Thyroid gland (tissue), 4 donors: ENCODE measurements at regions not wholly inside any gene's neighbourhood (a gene's known extent, or its start where the extent isn't known, plus 50 kb on each side); places are given as distances from the start of the nearest gene placed in this dataset.

Experiments
- DNase-seq, 2 donors: peaks; one replicate each; pipeline ENCODE4 v3.0.0-alpha.2; 2019
- H3K27ac ChIP-seq, 3 donors: fragments of 200-600 bp; sonication (generic); 1 replicate in 2 of 3; 2 replicates in 1 of 3; pipeline ENCODE4 v1.5.1; 2016 to 2019; ENCODE audit warnings: mild to moderate bottlenecking in 1 of 3, moderate library complexity in 1 of 3
- H3K27me3 ChIP-seq: fragments of 200-600 bp; sonication (generic); one replicate; pipeline ENCODE4 v1.5.1; 2019
- H3K36me3 ChIP-seq, 2 donors: fragments of 200-600 bp; sonication (generic); one replicate each; pipeline ENCODE4 v1.5.1; 2016 to 2019
- H3K4me1 ChIP-seq, 2 donors: fragments of 200-600 bp; sonication (generic); one replicate each; pipeline ENCODE4 v1.5.1; 2017 to 2019
- H3K4me3 ChIP-seq, 3 donors: fragments of 200-600 bp; sonication (generic); replicated peaks in 1 of 3; 1 replicate in 2 of 3; 2 replicates in 1 of 3; pipeline ENCODE4 v1.5.1; 2016; ENCODE audit warnings: mild to moderate bottlenecking in 1 of 3
- H3K9me3 ChIP-seq: fragments of 200-600 bp; sonication (generic); one replicate; pipeline ENCODE4 v1.5.1; 2017
- CTCF ChIP-seq, 6 experiments: fragments of 200-600 bp in 3 of 6; fragments of 450-650 bp in 3 of 6; sonication (generic) in 3 of 6; IDR thresholded peaks; one replicate each; pipeline ENCODE4 v1.5.1; 2016 to 2019; ENCODE audit warnings: antibody characterized with exemption in 6 of 6, mild to moderate bottlenecking in 2 of 6, inconsistent platforms in 1 of 6, moderate library complexity in 1 of 6
- POLR2A ChIP-seq, 2 donors: fragments of 450-650 bp; IDR thresholded peaks; one replicate each; pipeline ENCODE4 v1.6.1; 2017; ENCODE audit warnings: antibody characterized with exemption in 2 of 2, mild to moderate bottlenecking in 2 of 2, moderate library complexity in 1 of 2
- WGBS, 2 donors: methylation state at CpG; one replicate each; pipeline ENCODE4 v1.1.5; 2017; 5-methylcytosine and 5-hydroxymethylcytosine counted together
- intact Hi-C: fragments of 100-400 bp; cut with DNase I; formaldehyde crosslinking; loops from one replicate; pipeline ENCODE4 v1.15.1; 2023

DNA sequence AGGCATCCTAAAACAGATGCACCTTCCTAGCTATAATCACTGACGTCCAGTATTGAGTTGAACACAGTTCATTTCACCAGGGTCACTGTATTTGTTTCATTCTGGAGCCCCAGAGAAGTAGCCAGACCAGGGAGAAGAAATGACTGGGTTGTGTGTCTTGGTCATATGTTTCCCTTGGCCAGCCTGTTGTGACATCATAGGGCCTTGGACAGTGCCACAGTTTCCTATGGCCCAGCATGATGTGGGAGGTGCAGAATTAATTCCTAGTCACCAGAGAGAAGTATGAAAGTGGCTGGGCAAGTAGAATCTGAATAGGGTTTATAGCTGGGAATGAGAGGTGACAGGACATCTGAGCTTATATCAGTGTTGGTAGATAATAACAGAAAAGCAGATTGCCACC, 84.0 kb upstream of the ZBED5 start:
- H3K36me3 ChIP-seq = no peaks in the 10 kb centered on the region
- intact Hi-C loops = no loop called here
- TF ChIP-seq CTCF (IDR thresholded peaks at IDR 0.05) (no peak), POLR2A (IDR thresholded peaks at IDR 0.05) (no peak)
- H3K9me3 ChIP-seq = no peaks in the 10 kb centered on the region
- DNase-seq = no peak
- H3K4me3 ChIP-seq = no peak overlapping the region
- WGBS, 2 donors = 93 to 96% methylated on average over 1 of the region's 1 CpG
- H3K4me1 ChIP-seq = peaks cover 0 to 12% of the 10 kb centered on the region in 2 donors
- H3K27ac ChIP-seq = peak overlapping the region; percentile 24 to 44 (median 37)
- H3K27me3 ChIP-seq = no peaks in the 10 kb centered on the region

DNA sequence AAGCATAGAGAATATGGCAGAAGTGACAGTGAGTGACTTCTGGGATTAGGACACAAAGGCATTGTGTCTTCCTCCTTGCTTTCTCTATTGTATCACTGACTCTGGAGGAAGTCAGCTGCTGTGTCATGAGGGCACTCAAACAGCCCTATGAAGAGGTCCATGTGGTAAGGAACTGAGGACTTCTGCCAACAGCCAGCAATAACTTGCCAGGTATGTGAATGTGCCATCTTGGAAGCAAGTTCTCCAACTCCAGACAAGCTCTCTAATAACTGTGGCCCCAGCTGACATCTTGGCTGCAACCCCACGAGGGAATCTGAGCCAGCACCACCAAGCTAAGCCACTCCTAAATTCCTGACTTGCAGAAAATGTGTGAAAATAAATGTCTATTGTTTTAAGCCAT, 83.6 kb upstream of the ZBED5 start:
- H3K27me3 ChIP-seq = no peaks in the 10 kb centered on the region
- no peaks in the 10 kb centered on the region for H3K9me3 ChIP-seq
- TF ChIP-seq POLR2A (IDR thresholded peaks at IDR 0.05) (peak in 1 of 2 donors; percentile 22), CTCF (IDR thresholded peaks at IDR 0.05) (no peak)
- no peaks in the 10 kb centered on the region for H3K36me3 ChIP-seq
- H3K4me3 ChIP-seq = no peak overlapping the region
- peak; percentile 72 to 79 for DNase-seq
- WGBS, 2 donors = 7 to 10% methylated on average over 1 of the region's 1 CpG
- H3K27ac ChIP-seq = peak overlapping the region; percentile 24 to 44 (median 37)
- H3K4me1 ChIP-seq = peaks cover 0 to 12% of the 10 kb centered on the region in 2 donors
- intact Hi-C loops = no loop called here

GRCh38 chr11:10938650-10939387, 81.0 kb upstream of the ZBED5 start:
- Histone ChIP-seq H3K9me3 (no peaks in the 10 kb centered on the region), H3K4me3 (no peak overlapping the region), H3K4me1 (peaks cover 4 to 15% of the 10 kb centered on the region in 2 donors), H3K36me3 (no peaks in the 10 kb centered on the region), H3K27ac (no peak overlapping the region), H3K27me3 (no peaks in the 10 kb centered on the region)
- intact Hi-C loops = loop anchor here (10.0 kb wide), 1 partner anchor 144 kb away; no protein-coding TSS in a partner anchor
- WGBS, 2 donors = 91 to 92% methylated on average over 5 of the region's 5 CpGs
- TF ChIP-seq POLR2A (IDR thresholded peaks at IDR 0.05) (no peak), CTCF (IDR thresholded peaks at IDR 0.05) (no peak)
- no peak for DNase-seq

GRCh38 chr11:10938231-10938630, 80.4 kb upstream of the ZBED5 start:
- H3K4me3 ChIP-seq = no peak overlapping the region
- no peaks in the 10 kb centered on the region for H3K9me3 ChIP-seq
- intact Hi-C loops = loop anchor here (10.0 kb wide), 1 partner anchor 143 kb away; no protein-coding TSS in a partner anchor
- TF ChIP-seq POLR2A (IDR thresholded peaks at IDR 0.05) (no peak), CTCF (IDR thresholded peaks at IDR 0.05) (no peak)
- no peaks in the 10 kb centered on the region for H3K27me3 ChIP-seq
- no peak overlapping the region for H3K27ac ChIP-seq
- peaks cover 4 to 15% of the 10 kb centered on the region in 2 donors for H3K4me1 ChIP-seq
- H3K36me3 ChIP-seq = no peaks in the 10 kb centered on the region
- DNase-seq = no peak
- 92 to 96% methylated on average over 5 of the region's 5 CpGs for WGBS, 2 donors

- Histone ChIP-seq H3K27ac (no peak overlapping the region), H3K4me1 (peaks cover 4 to 16% of the 10 kb centered on the region in 2 donors), H3K9me3 (no peaks in the 10 kb centered on the region), H3K36me3 (no peaks in the 10 kb centered on the region), H3K4me3 (no peak overlapping the region), H3K27me3 (no peaks in the 10 kb centered on the region)
- TF ChIP-seq CTCF (IDR thresholded peaks at IDR 0.05) (no peak), POLR2A (IDR thresholded peaks at IDR 0.05) (no peak)
- 67 to 78% methylated on average over 1 of the region's 1 CpG for WGBS, 2 donors
- no peak for DNase-seq
- intact Hi-C loops = loop anchor here (10.0 kb wide), 1 partner anchor 143 kb away; no protein-coding TSS in a partner anchor
These were observed 79.5 kb upstream of the ZBED5 start for GRCh38 chr11:10937385-10937771.
